ENCODE measurements at regions not wholly inside any gene's neighbourhood (a gene's known extent, or its start where the extent isn't known, plus 50 kb on each side); places are given as distances from the start of the nearest gene placed in this dataset.

GRCh38 chr5:124631874-124632550 is 114.4 kb downstream of the ZNF608 start:
- DNase-seq, result no peak
- H2AK5ac ChIP-seq (ENCODE audit: insufficient read length, low read length), result no peak overlapping the region
- H4K91ac ChIP-seq (ENCODE audit: insufficient read length, low read depth, low read length), result no peak overlapping the region
- H3K23ac ChIP-seq (ENCODE audit: insufficient read length, low read depth, low read length), result no peak overlapping the region
- H3K27ac Mint-ChIP-seq, result no peak overlapping the region
- H4K5ac ChIP-seq (ENCODE audit: insufficient read length, low read depth, low read length), result no peak overlapping the region
- H3K9me3 ChIP-seq (ENCODE audit: control insufficient read depth, low read depth, low read length), result no peaks in the 10 kb centered on the region
- no peak overlapping the region for H3K56ac ChIP-seq (ENCODE audit: insufficient read length, low read depth, low read length)
- H3K4me1 Mint-ChIP-seq, result peaks cover 34 to 45% of the 10 kb centered on the region in 2 experiments
- no peak overlapping the region for H2BK120ac ChIP-seq (ENCODE audit: low read depth, low read length, poor library complexity, severe bottlenecking)
- H3T11ph ChIP-seq (ENCODE audit: low read length), result no peak overlapping the region
- H3K79me2 ChIP-seq (ENCODE audit: insufficient read depth, low read length), result no peaks in the 10 kb centered on the region
- no peaks in the 10 kb centered on the region for H4K20me1 ChIP-seq (ENCODE audit: control insufficient read depth, insufficient read depth, insufficient read length)
- H3K14ac ChIP-seq (ENCODE audit: insufficient read depth, low read length), result no peak overlapping the region
- no peak overlapping the region for H3K4ac ChIP-seq (ENCODE audit: low read depth, low read length)
- peak; percentile 32; the same call in 2 of the 3 replicates for TF ChIP-seq CTCF (conservative IDR thresholded peaks at IDR 0.05)
- H2BK5ac ChIP-seq (ENCODE audit: insufficient read length, low read length), result no peak overlapping the region
- H3K9me3 Mint-ChIP-seq, result no peaks in the 10 kb centered on the region; a peak in 1 of 5 replicates
- no CpG with 5 or more reads among the region's 3 CpGs for WGBS (ENCODE audit: extremely low coverage, insufficient read length, low lambda C conversion rate)
- no peak overlapping the region for H3K4me2 ChIP-seq (ENCODE audit: insufficient read depth, insufficient read length, low read length)
- H3K23me2 ChIP-seq (ENCODE audit: insufficient read length, low read depth, low read length, poor library complexity, severe bottlenecking), result no peaks in the 10 kb centered on the region
- peaks cover 3% of the 10 kb centered on the region; the same call in 1 of the 2 replicates for H3K4me1 ChIP-seq (ENCODE audit: insufficient read depth, low read length)
- no peak overlapping the region for H3K9ac ChIP-seq (ENCODE audit: extremely low read depth, insufficient read length, low read length)
- H3K27ac ChIP-seq (ENCODE audit: insufficient read length, low read depth, low read length), result no peak overlapping the region
- H2BK20ac ChIP-seq (ENCODE audit: low read depth, low read length, poor library complexity, severe bottlenecking), result no peak overlapping the region
- H3K27me3 Mint-ChIP-seq (ENCODE audit: low read depth), result no peaks in the 10 kb centered on the region; the same call in 1 of the 2 replicates
- H3K79me1 ChIP-seq (ENCODE audit: insufficient read depth, low read depth, low read length, poor library complexity, severe bottlenecking), result no peaks in the 10 kb centered on the region
- H2AFZ ChIP-seq (ENCODE audit: low read length), result no peak overlapping the region
- no peaks in the 10 kb centered on the region for H3K27me3 ChIP-seq (ENCODE audit: insufficient read depth, low read length)
- no peak overlapping the region for H4K8ac ChIP-seq (replicated peaks; ENCODE audit: insufficient read length, low read depth, low read length)
- no peak overlapping the region for H2BK12ac ChIP-seq (ENCODE audit: insufficient read length, low read depth, low read length)
- H3K18ac ChIP-seq (ENCODE audit: insufficient read length, low read depth, low read length), result no peak overlapping the region
- H2BK15ac ChIP-seq (ENCODE audit: low read depth, low read length), result no peak overlapping the region
- peaks cover 21 to 42% (median 30%) of the 10 kb centered on the region in 3 experiments; a peak in 6 of 7 replicates for H3K36me3 Mint-ChIP-seq (ENCODE audit: insufficient read depth in 1 of 3, low read depth in 3 of 3)
- no peak overlapping the region; a peak in 1 of 5 replicates for H3K4me3 Mint-ChIP-seq
